ENCODE measurements at regions not wholly inside any gene's neighbourhood (a gene's known extent, or its start where the extent isn't known, plus 50 kb on each side); places are given as distances from the start of the nearest gene placed in this dataset.

- TF ChIP-seq POLR2A (IDR thresholded peaks at IDR 0.05): no peak
- TF ChIP-seq, protein P1, sequence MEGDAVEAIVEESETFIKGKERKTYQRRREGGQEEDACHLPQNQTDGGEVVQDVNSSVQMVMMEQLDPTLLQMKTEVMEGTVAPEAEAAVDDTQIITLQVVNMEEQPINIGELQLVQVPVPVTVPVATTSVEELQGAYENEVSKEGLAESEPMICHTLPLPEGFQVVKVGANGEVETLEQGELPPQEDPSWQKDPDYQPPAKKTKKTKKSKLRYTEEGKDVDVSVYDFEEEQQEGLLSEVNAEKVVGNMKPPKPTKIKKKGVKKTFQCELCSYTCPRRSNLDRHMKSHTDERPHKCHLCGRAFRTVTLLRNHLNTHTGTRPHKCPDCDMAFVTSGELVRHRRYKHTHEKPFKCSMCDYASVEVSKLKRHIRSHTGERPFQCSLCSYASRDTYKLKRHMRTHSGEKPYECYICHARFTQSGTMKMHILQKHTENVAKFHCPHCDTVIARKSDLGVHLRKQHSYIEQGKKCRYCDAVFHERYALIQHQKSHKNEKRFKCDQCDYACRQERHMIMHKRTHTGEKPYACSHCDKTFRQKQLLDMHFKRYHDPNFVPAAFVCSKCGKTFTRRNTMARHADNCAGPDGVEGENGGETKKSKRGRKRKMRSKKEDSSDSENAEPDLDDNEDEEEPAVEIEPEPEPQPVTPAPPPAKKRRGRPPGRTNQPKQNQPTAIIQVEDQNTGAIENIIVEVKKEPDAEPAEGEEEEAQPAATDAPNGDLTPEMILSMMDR (IDR thresholded peaks at IDR 0.05): no peak
These were observed 357.8 kb downstream of the PARP8 start for GRCh38 chr5:51024263-51024662.
